Neutrophil (primary cell): ENCODE measurements at regions not wholly inside any gene's neighbourhood (a gene's known extent, or its start where the extent isn't known, plus 50 kb on each side); places are given as distances from the start of the nearest gene placed in this dataset.
"Not testable (repeated sequence)": the region's sequence is repeated elsewhere in the genome, so short reads cannot be mapped to it uniquely, and the experiment has no call there.

Source experiments
- H3K27ac ChIP-seq: fragments of 200-600 bp; sonication (generic); 2 replicates; pipeline ENCODE4 v1.5.1; 2016; ENCODE audit warnings: mild to moderate bottlenecking, moderate library complexity
- H3K27me3 ChIP-seq: fragments of 200-600 bp; sonication (generic); 2 replicates; pipeline ENCODE4 v1.6.0; 2016; ENCODE audit warnings: mild to moderate bottlenecking
- H3K36me3 ChIP-seq: fragments of 200-600 bp; sonication (generic); 2 replicates; pipeline ENCODE4 v1.5.1; 2017
- H3K4me1 ChIP-seq, 2 experiments: fragments of 200-600 bp in 1 of 2; sonication (generic) in 1 of 2; 1 replicate in 1 of 2; 2 replicates in 1 of 2; pipeline versions ENCODE4 v1.5.1 to v1.6.1; 2013 to 2016; ENCODE audit warnings: low read depth in 1 of 2, low read length in 1 of 2, mild to moderate bottlenecking in 1 of 2, moderate library complexity in 1 of 2; ENCODE audit not compliant: control insufficient read depth in 1 of 2, insufficient read depth in 1 of 2
- H3K4me3 ChIP-seq, 2 experiments: fragments of 200-600 bp in 1 of 2; sonication (generic) in 1 of 2; 1 replicate in 1 of 2; 2 replicates in 1 of 2; pipeline ENCODE4 v1.5.1; 2013 to 2016; ENCODE audit warnings: low read depth in 1 of 2, low read length in 1 of 2, mild to moderate bottlenecking in 1 of 2, moderate library complexity in 1 of 2
- H3K9me3 ChIP-seq: fragments of 200-600 bp; sonication (generic); 2 replicates; pipeline ENCODE4 v1.5.1; 2016
- TF ChIP-seq, protein P1 (sequence below): fragments of 200-600 bp; sonication (generic); IDR thresholded peaks from 2 replicates; pipeline ENCODE4 v1.5.1; 2016; ENCODE audit warnings: antibody characterized with exemption

DNA sequence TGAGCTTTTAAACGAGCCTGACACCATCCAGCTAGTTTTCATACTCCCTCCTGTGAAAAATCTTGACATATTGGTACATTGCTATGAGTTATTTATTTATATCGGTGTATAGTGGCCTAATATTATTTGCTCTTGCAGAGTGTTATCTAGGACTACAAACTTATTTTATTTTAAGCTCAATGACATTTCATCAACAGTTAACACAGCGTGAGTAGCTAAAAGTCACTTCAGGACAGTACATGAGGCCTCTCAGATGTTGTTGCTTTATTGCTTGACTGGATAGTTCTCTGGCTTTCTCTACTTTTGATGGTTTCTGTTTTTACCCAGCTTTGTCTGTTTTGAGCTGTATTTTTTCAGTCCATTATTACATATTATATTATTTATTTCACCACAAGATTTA, 172.9 kb upstream of the KLF7 start:
- Histone ChIP-seq H3K4me1 (no peaks in the 10 kb centered on the region), H3K27me3 (no peaks in the 10 kb centered on the region), H3K27ac (no peak overlapping the region), H3K4me3 (no peak overlapping the region), H3K9me3 (no peaks in the 10 kb centered on the region), H3K36me3 (no peaks in the 10 kb centered on the region)
- TF ChIP-seq, protein P1, sequence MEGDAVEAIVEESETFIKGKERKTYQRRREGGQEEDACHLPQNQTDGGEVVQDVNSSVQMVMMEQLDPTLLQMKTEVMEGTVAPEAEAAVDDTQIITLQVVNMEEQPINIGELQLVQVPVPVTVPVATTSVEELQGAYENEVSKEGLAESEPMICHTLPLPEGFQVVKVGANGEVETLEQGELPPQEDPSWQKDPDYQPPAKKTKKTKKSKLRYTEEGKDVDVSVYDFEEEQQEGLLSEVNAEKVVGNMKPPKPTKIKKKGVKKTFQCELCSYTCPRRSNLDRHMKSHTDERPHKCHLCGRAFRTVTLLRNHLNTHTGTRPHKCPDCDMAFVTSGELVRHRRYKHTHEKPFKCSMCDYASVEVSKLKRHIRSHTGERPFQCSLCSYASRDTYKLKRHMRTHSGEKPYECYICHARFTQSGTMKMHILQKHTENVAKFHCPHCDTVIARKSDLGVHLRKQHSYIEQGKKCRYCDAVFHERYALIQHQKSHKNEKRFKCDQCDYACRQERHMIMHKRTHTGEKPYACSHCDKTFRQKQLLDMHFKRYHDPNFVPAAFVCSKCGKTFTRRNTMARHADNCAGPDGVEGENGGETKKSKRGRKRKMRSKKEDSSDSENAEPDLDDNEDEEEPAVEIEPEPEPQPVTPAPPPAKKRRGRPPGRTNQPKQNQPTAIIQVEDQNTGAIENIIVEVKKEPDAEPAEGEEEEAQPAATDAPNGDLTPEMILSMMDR = no peak

GRCh38 chr2:207341112-207341750, 175.5 kb upstream of the KLF7 start:
- no peaks in the 10 kb centered on the region for H3K9me3 ChIP-seq
- TF ChIP-seq, protein P1 = no peak
- H3K4me1 ChIP-seq = no peaks in the 10 kb centered on the region

DNA sequence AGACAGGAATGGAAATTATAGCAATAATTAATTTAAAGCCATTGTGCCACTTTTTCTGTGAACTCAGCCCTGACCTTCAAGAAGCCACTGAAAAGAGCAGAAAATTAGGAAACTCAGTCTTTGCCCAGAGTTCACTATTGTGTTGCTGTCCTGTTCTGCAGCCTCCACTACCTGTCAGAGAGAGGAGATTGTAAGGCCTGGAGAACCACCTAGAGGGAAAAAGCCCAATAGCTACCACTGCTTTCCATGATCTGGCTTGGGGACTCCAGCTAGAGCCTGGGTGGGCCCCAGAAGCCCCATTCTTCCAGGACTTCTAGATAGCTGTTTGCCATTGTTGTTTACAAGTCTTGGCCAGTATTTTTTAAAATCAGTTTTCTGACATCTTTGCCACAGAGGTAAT, 176.1 kb upstream of the KLF7 start:
- Histone ChIP-seq H3K36me3 (no peaks in the 10 kb centered on the region), H3K9me3 (no peaks in the 10 kb centered on the region), H3K4me1 (no peaks in the 10 kb centered on the region), H3K27ac (no peak overlapping the region), H3K27me3 (no peaks in the 10 kb centered on the region), H3K4me3 (no peak overlapping the region)
- TF ChIP-seq, protein P1 = no peak

More at GRCh38 chr2:207341112-207341750, 175.5 kb upstream of the KLF7 start:
- no peaks in the 10 kb centered on the region for H3K27me3 ChIP-seq
- H3K27ac ChIP-seq = no peak overlapping the region
- no peaks in the 10 kb centered on the region for H3K36me3 ChIP-seq
- H3K4me3 ChIP-seq = no peak overlapping the region

GRCh38 chr2:207344596-207345394, 179.0 kb upstream of the KLF7 start:
- H3K36me3 ChIP-seq, H3K27ac ChIP-seq, H3K27me3 ChIP-seq, H3K4me1 ChIP-seq, H3K4me3 ChIP-seq, H3K9me3 ChIP-seq: not testable (repeated sequence)

DNA sequence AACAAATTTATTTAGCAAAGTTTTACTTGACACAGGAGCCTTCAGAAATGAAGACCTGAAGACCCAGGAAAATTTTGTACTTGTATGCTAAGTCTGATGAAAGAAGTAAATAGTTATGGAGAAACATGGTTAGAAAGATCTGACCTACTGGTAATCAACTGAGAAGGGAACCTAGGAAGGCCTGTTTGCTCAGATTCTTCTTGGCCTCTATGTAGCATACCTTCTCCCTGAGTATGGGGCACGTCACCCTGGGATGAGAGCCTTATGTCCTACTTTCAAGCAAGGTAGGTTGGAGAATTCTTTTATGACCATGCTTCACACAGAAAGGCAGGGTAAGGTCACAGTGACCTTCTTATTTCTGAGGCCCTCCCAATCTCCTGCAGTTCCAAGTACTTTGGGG, 178.6 kb upstream of the CREB1 start:
- Histone ChIP-seq H3K27ac (no peak overlapping the region), H3K4me3 (no peak overlapping the region), H3K4me1 (no peaks in the 10 kb centered on the region), H3K9me3 (no peaks in the 10 kb centered on the region), H3K27me3 (no peaks in the 10 kb centered on the region), H3K36me3 (no peaks in the 10 kb centered on the region)
- TF ChIP-seq, protein P1 = no peak

DNA sequence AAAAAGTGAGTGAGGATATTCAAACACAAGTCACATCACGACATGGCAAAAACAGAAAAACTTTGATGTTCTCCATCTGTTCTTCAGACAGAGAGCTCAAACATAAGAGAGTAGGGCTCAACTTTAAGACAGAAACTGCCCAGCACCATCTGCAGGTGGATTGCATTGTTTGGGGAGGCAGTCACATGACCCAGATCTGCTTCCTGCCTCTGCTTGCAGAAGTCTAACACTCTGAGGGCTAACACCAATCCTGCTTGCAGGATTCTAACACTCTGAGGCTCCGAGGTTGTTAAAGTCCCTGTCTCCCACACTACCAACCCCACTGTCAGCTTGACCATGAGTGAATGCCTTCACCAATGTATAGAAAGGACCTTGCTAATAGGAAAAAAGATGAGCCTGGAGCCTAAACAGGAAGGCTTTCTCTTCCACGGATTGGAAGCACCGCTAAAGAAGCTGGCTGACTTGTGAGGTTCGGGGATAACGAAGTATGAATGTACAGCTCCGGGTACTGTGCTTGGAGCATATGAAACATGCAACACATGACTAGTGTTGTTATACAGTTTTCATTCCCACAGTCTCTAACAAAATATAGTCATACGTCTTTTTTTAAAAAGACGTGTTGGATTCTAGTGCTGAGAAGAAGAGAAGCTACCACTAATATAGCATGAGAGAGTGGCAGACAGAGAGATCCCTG, 176.6 kb upstream of the CREB1 start:
- Histone ChIP-seq H3K4me1 (no peaks in the 10 kb centered on the region), H3K27ac (no peak overlapping the region), H3K36me3 (no peaks in the 10 kb centered on the region), H3K27me3 (no peaks in the 10 kb centered on the region), H3K9me3 (no peaks in the 10 kb centered on the region), H3K4me3 (no peak overlapping the region)
- TF ChIP-seq, protein P1 = no peak
